Body of pancreas (tissue), 4 donors: ENCODE measurements at regions not wholly inside any gene's neighbourhood (a gene's known extent, or its start where the extent isn't known, plus 50 kb on each side); places are given as distances from the start of the nearest gene placed in this dataset.
"Not testable (repeated sequence)": the region's sequence is repeated elsewhere in the genome, so short reads cannot be mapped to it uniquely, and the experiment has no call there.

Experiments used
- ATAC-seq: fragments of 150-250 bp; one replicate; pipeline ENCODE4 v1.9.1; 2016
- DNase-seq, 4 donors: peaks; one replicate each; pipeline ENCODE4 v3.0.0-alpha.2; 2019
- H3K27ac ChIP-seq, 4 donors: fragments of 200-600 bp; sonication (generic); 1 replicate in 3 of 4; 2 replicates in 1 of 4; pipeline versions ENCODE4 v1.5.1 to v1.6.1; 2016 to 2019; ENCODE audit warnings: mild to moderate bottlenecking in 1 of 4, mixed read lengths in 1 of 4, moderate library complexity in 1 of 4
- H3K27me3 ChIP-seq, 2 donors: fragments of 200-600 bp; sonication (generic); one replicate each; pipeline ENCODE4 v1.6.0; 2016; ENCODE audit warnings: mild to moderate bottlenecking in 1 of 2
- H3K36me3 ChIP-seq, 2 donors: fragments of 200-600 bp; sonication (generic); replicated peaks in 1 of 2; 2 replicates each; pipeline ENCODE4 v1.5.1; 2016; ENCODE audit warnings: low read depth in 2 of 2; ENCODE audit not compliant: insufficient read depth in 1 of 2
- H3K4me1 ChIP-seq: fragments of 200-600 bp; sonication (generic); one replicate; pipeline ENCODE4 v1.6.0; 2016
- H3K4me3 ChIP-seq, 2 donors: fragments of 200-600 bp; sonication (generic); 1 replicate in 1 of 2; 2 replicates in 1 of 2; pipeline ENCODE4 v1.5.1; 2016 to 2019
- H3K9me3 ChIP-seq, 3 donors: fragments of 200-600 bp; sonication (generic); 1 replicate in 2 of 3; 2 replicates in 1 of 3; pipeline ENCODE4 v1.5.1; 2016
- POLR2A ChIP-seq, 3 donors: fragments of 450-650 bp; IDR thresholded peaks; one replicate each; pipeline ENCODE4 v1.6.1; 2016; ENCODE audit warnings: antibody characterized with exemption in 3 of 3, mild to moderate bottlenecking in 2 of 3
- WGBS, 2 donors: methylation state at CpG; one replicate each; pipeline ENCODE4 v1.1.5; 2017; 5-methylcytosine and 5-hydroxymethylcytosine counted together
- intact Hi-C: fragments of 100-400 bp; cut with DNase I; formaldehyde crosslinking; loops from one replicate; pipeline ENCODE4 v1.15.1; 2023
- TF ChIP-seq, protein P1 (sequence below), 7 experiments: fragments of 450-650 bp in 4 of 7; fragments of 200-600 bp in 3 of 7; sonication (generic) in 3 of 7; IDR thresholded peaks; one replicate each; pipeline ENCODE4 v1.5.1; 2016 to 2019; ENCODE audit warnings: antibody characterized with exemption in 7 of 7

DNA sequence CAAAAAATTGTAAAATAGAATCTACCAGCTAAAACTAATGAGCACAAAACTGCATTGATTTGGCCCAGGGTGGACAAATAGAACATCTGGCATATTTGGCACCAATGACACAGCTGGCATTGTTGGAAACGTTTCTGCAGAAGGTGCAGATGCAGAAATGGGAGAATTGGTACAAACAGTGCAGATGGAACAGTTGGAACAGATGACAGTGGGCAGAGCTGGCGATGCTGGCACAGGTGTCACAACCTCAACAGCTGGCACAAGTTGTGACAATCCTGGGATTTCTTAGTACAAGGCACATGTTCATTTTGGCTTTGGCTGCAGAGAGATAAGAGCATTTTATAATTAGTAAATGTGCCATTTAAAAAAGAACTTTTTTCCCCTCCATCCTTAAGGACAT lies 91.1 kb upstream of the ZBTB18 start:
- peak; percentile 56 for ATAC-seq
- TF ChIP-seq, protein P1, sequence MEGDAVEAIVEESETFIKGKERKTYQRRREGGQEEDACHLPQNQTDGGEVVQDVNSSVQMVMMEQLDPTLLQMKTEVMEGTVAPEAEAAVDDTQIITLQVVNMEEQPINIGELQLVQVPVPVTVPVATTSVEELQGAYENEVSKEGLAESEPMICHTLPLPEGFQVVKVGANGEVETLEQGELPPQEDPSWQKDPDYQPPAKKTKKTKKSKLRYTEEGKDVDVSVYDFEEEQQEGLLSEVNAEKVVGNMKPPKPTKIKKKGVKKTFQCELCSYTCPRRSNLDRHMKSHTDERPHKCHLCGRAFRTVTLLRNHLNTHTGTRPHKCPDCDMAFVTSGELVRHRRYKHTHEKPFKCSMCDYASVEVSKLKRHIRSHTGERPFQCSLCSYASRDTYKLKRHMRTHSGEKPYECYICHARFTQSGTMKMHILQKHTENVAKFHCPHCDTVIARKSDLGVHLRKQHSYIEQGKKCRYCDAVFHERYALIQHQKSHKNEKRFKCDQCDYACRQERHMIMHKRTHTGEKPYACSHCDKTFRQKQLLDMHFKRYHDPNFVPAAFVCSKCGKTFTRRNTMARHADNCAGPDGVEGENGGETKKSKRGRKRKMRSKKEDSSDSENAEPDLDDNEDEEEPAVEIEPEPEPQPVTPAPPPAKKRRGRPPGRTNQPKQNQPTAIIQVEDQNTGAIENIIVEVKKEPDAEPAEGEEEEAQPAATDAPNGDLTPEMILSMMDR (IDR thresholded peaks at IDR 0.05): no peak
- no peak for TF ChIP-seq POLR2A (IDR thresholded peaks at IDR 0.05)
- intact Hi-C loops: no loop called here

DNA sequence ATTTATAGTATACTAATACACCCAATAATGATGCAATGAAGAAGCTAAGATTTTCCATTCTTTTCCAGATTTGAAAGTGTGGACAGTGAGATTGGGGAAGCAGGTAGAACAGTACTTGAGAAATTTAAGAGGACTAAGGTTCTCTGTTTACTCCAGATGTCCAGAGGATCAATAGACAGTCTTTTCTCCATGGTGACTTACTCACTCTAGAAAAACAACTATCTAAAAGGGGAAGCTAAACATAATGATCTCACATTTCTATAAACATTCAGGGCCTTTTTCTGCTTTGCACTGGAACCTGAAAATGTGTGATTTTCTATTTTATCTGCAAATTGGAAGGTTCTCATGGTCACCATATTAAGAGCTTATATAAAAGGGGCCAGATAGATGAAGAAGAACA lies 93.9 kb upstream of the ZBTB18 start:
- intact Hi-C loops: no loop called here
- ATAC-seq (no peak), DNase-seq (no peak)
- Histone ChIP-seq H3K9me3 (no peaks in the 10 kb centered on the region), H3K4me1 (no peaks in the 10 kb centered on the region), H3K27ac (no peak overlapping the region), H3K36me3 (no peaks in the 10 kb centered on the region), H3K27me3 (no peaks in the 10 kb centered on the region), H3K4me3 (no peak overlapping the region)
- no peak for TF ChIP-seq POLR2A (IDR thresholded peaks at IDR 0.05)
- TF ChIP-seq, protein P1 (IDR thresholded peaks at IDR 0.05): no peak

More for the DNA sequence above, 91.1 kb upstream of the ZBTB18 start:
- WGBS, 2 donors: 28 to 32% methylated on average over 2 of the region's 2 CpGs
- H3K9me3 ChIP-seq: no peaks in the 10 kb centered on the region
- H3K27ac ChIP-seq: no peak overlapping the region
- H3K4me1 ChIP-seq: no peaks in the 10 kb centered on the region
- peak; percentile 30 to 58 (median 36) for DNase-seq
- no peak overlapping the region for H3K4me3 ChIP-seq
- no peaks in the 10 kb centered on the region for H3K36me3 ChIP-seq
- H3K27me3 ChIP-seq: no peaks in the 10 kb centered on the region

DNA sequence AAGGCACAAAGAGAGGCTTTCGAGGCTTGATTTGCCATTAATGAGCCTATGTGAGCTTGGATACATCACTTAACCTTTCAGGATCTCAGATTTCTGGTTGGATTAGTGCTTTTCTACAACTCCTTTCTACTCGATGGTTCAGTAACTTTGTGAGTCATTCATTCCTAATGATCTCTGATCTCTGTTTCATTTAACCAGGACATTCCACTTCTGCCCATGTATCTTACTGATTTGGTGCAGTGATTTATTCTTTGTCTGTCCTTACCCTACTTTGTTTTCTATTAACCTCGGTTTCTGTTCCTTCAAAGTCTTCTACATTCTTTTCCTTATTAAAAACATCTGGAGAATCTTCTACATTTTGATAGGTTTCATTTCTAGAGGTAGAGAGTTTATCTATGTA lies 94.6 kb upstream of the ZBTB18 start:
- DNase-seq (no peak), ATAC-seq (no peak)
- TF ChIP-seq POLR2A (IDR thresholded peaks at IDR 0.05): no peak
- TF ChIP-seq, protein P1 (IDR thresholded peaks at IDR 0.05): no peak
- Histone ChIP-seq H3K36me3 (no peaks in the 10 kb centered on the region), H3K4me1 (no peaks in the 10 kb centered on the region), H3K4me3 (no peak overlapping the region), H3K27ac (no peak overlapping the region), H3K27me3 (no peaks in the 10 kb centered on the region), H3K9me3 (no peaks in the 10 kb centered on the region)
- 66 to 72% methylated on average over 3 of the region's 3 CpGs for WGBS, 2 donors
- intact Hi-C loops: no loop called here

DNA sequence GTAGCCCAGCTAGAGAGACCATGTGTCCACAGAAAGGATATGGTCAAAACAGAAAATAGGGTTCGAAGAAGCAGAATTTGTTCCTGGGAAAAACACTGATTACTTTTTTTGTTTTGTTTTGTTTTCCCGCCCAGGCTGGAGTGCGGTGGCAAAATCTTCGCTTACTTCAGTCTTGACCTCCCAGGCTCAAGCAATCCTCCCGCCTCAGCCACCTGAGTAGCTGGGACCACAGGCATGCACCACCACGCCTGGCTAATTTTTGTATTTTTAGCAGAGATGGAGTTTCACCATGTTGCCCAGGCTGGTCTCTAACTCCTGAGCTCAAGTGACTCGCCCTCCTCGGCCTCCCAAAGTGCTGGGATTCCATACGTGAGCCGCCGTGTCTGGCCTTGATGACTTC lies 99.9 kb upstream of the ZBTB18 start:
- ATAC-seq, H3K27me3 ChIP-seq, H3K36me3 ChIP-seq, H3K9me3 ChIP-seq, H3K27ac ChIP-seq, DNase-seq, H3K4me3 ChIP-seq, H3K4me1 ChIP-seq, intact Hi-C loops: not testable (repeated sequence)
- 82 to 85% methylated on average over 11 of the region's 11 CpGs for WGBS, 2 donors

DNA sequence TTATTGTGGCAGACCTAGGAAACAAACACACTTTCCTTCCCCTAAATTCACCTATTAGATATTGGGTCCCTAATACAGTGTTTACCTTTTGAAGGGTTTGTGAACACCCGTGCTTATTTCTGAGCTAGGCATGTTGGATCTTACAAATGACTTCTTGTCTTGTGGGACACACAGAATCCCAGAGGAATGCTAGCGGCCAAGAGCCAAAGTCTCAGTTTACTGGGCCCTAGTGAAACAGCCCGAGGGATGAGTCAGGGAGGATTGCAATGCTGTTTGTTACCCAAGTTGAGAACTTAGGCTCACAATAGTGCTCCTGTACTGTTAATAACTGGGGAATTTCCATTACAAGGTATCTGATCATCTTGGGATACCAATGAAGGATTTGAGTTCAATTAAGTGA lies 100.1 kb upstream of the AKT3 start:
- H3K4me3 ChIP-seq: no peak overlapping the region
- intact Hi-C loops: no loop called here

More for the DNA sequence above, 100.1 kb upstream of the AKT3 start:
- no peaks in the 10 kb centered on the region for H3K9me3 ChIP-seq
- H3K27ac ChIP-seq: no peak overlapping the region
- H3K27me3 ChIP-seq: no peaks in the 10 kb centered on the region
- no peak for TF ChIP-seq POLR2A (IDR thresholded peaks at IDR 0.05)
- TF ChIP-seq, protein P1 (IDR thresholded peaks at IDR 0.05): no peak
- ATAC-seq (no peak), DNase-seq (no peak)
- H3K36me3 ChIP-seq: no peaks in the 10 kb centered on the region
- 67% methylated on average over 3 of the region's 3 CpGs for WGBS, 2 donors
- no peaks in the 10 kb centered on the region for H3K4me1 ChIP-seq
